Amygdala (tissue), 56 donors: ENCODE measurements at regions not wholly inside any gene's neighbourhood (a gene's known extent, or its start where the extent isn't known, plus 50 kb on each side); places are given as distances from the start of the nearest gene placed in this dataset.
A peak's percentile ranks its signal among the peaks of the same experiment; 100 is the strongest.

Source experiments
- DNase-seq, 56 donors: peaks; one replicate each; lab custom pipeline; 2025; lab: John Stamatoyannopoulos, UW

- no peak for DNase-seq
Measured at GRCh38 chr7:121810831-121811672, 61.9 kb upstream of the PTPRZ1 start.

DNA sequence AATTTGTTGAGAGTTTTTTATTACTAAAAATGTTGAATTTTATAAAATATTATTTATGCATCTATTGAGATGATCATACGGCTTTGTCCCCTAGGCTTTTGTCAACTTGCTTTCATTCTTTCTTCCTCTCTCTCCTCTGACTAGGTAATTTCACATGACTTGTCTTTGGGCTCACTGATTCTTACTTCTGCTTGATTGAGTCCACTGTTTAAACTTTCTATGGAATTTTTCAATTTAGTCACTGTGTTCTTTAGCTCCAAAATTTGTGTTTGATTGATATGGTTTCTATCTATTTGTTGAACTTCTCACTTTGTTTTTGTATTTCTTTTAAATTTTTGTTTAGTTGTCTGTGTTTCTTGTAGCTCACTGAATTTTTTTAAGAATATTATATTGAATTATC is 65.9 kb upstream of the PTPRZ1 start:
- no peak for DNase-seq

DNA sequence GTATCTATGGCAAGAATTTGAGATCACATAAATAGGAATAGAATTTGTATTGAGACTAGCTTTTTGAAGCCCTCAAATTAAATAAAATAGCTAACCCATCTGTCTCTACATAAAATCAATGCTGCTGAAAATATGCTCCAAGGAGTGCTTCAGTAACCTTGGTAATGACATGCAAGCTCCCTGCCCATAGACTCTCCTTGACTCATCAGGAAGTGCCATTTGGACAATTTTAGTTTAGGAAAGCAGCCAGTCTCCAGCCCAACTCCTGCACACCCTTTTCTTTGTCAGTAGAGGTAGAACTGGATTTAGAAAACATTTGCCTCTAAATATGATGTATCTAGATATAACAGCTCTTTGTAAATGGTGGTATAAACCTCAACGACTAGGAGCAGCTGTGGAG is 69.9 kb upstream of the PTPRZ1 start:
- no peak for DNase-seq

GRCh38 chr7:121800916-121801675 is 71.9 kb upstream of the PTPRZ1 start:
- no peak for DNase-seq

DNA sequence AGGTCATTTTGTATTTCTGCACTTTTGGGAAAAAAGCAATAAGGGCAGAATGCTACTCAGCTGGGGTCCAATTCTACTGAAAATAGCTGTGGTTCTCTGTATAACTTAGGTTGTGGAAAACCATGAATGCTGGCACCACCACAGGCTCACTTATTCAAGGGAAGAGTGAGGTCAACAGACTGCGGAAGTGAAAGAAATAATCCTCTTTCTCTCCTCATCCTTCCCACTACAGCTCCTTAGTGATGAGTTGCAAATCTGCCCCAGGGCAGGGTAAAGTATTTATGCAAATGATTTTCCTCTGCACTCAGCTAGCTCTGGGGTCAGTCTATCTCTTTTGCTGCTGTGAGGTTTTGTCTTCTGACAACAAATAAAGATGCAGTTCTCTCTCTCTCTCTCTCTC is 74.1 kb upstream of the PTPRZ1 start:
- peak in 6 of 56 donors; percentile 1 to 10 (median 2) for DNase-seq

- no peak for DNase-seq
Measured at GRCh38 chr7:121798453-121798840, 74.5 kb upstream of the PTPRZ1 start.

GRCh38 chr7:121797657-121798452 is 75.1 kb upstream of the PTPRZ1 start:
- peak in 45 of 56 donors; percentile 4 to 86 (median 41) for DNase-seq

GRCh38 chr7:121796936-121797656 is 75.9 kb upstream of the PTPRZ1 start:
- no peak for DNase-seq

- DNase-seq: no peak
Measured at GRCh38 chr7:121796381-121796780, 76.6 kb upstream of the PTPRZ1 start.

DNA sequence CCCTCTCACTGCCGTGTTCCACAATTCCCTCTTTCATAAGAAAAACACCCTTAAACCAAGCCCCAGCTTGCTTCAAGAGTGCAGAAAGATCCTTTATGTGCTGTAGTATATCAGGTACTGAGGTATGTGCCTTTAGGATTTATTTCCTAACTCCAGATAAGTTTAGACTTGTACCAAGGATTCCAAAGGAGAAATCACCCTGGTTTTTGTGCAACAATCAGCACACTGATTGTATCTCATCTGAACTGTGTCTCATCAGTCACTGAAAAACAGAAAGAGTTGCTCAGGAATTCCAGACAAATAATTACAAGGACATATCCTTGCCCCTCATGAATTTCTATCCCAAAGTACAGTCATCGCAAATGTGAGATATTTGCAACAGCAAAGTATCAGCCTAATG is 77.2 kb upstream of the PTPRZ1 start:
- no peak for DNase-seq

DNA sequence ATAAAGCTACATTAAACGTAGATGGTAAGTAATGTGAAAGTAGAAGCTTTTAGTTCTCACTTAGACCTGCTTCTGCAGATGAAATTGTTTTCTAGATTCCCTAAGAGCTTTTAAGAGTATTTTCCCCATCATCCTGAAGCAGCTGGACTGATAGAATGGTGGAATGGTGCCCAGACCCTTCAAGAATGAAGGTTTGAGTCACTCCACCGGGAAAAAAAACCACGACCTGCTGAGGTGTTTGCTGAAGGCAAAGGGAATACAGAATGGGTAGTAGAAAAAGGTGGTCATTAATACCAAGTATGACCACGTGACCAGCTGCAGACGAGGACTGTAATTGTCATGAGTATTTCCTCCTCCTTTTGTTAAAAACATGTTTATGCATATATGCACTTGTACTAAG is 79.2 kb upstream of the PTPRZ1 start:
- no peak for DNase-seq

DNA sequence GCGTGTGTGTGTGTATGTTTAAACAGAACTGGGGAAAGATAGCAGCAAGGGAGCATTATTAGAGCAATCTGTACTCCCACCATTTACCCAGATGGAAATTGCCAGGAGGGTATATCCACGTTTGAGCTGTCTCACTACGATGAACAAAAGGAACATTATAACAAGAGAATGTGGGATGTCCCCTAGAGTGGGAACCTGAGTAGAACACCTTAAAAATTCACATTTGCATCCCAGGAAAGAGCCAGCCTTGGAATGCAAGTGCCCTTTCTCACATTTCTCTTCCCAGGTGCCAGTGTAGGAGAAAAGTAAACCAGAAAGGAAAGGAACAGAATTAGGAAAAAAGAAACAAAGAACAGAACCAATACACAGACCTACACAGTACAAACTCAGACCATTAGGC is 95.3 kb upstream of the PTPRZ1 start:
- DNase-seq: no peak

- no peak for DNase-seq
Measured at GRCh38 chr7:121774563-121774962, 98.4 kb upstream of the PTPRZ1 start.

- no peak for DNase-seq
Measured at GRCh38 chr7:121766676-121767075, 106.3 kb upstream of the PTPRZ1 start.

DNA sequence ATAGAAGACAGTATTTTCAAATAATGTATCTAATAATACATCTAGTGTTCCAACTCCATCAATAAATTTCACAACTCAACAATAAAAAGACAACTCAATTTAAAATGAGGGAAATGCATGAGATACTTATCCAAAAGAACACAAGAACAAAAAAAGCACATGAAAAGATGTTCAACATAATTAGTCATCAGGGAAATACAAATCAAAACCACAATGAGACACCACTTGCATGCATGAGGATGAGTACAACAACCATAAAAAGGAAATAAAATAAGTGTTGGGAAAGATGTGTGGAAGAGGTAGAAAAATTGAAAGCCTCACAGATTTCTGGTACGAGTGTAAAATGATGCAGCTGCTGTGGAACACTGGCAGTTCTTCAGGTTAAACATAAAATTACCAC is 111.6 kb upstream of the PTPRZ1 start:
- no peak for DNase-seq

DNA sequence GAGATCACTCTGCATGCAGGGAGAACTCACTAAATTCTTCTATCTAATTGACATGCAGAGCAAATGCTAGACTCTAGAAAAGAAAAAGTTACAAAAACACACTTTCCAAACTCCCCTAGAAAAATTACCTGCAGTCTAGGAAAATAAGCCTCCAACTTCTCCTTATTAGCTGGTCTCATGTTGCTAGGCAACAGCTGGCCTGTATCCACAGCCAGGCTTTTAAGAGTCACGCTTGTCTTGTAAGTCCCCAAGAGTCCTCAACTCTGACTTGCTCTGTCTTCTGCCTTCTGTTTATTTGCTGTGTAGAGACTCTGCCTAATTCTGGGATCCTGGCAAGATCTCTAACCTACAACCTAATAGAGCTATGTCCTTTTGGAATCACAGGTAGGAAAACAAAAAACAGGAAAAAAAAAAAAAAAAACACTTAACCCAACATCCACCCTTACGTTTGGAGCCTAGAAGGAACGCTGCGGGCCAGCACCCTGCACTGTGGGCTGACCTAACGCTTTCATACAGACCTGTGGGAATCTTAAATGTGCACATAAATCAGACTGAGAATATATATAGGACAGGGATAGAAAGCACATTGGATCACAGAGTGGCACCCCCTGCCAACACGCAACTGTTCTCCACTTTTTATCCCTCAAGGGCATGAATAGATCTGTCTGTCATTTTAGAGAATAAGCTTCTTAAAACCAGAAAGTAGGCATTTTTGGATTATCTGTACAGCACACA is 117.0 kb upstream of the PTPRZ1 start:
- peak in 8 of 56 donors; percentile 2 to 36 (median 12) for DNase-seq

DNA sequence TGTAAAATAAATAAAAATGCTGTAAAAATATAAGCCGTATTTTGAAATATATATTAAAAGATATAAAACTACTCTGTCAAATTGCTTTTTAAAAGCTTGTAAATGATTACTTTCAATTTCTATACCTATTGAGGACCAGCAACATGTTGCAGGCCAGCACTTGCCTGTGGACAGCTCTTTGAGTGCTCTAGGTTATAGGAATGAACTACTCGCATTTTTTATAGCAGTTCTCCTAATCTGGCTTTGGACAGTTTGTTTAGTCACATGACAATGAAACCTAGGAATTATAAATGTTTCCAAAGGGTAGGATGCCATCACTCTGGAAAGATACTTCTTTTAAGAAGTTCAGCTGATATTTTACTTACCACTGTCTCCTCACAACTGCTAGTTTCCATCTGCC is 117.7 kb upstream of the PTPRZ1 start:
- no peak for DNase-seq

DNA sequence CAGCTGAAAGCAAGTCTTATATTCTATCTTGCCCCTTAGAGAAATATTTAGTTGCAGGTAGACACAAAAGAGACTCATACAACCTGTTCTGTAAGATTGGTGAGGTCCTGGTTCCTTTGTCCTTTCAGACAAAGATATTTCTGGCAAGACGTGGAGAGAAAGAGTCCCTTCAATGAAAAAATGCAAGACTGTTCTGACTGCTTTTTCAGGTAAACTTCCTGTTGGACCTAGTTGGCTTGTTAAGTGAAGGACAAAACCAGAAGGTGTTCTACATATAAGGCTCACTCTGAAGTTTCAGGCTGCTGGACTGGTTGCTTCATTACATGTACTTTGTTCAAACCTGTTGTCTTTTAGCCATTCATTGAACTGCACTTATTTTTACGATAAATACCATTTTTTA is 119.0 kb upstream of the PTPRZ1 start:
- DNase-seq: no peak

GRCh38 chr7:121752706-121753105 is 120.3 kb upstream of the PTPRZ1 start:
- DNase-seq: peak in 2 of 56 donors; percentile 1 to 6

DNA sequence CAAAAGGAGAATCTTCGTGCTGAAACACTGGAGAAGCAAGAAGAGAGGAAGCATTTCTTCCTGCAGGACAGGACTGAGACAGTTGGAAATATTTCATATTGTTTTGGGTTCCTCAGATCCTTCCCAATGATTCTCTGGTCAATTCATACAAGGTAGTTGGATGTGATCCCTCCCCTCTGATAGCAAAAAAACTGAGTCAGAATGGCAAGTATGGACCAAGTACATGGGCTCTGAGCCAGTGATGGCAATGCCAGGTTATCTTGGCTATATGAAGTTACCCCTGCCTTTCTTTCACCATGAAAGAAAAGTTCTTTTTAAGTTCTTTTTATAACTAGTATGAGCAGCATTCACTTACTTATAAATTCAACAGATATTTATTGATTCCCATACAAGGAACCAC is 124.4 kb upstream of the PTPRZ1 start:
- no peak for DNase-seq
